OCI-M1 (cell line): ENCODE measurements at regions not wholly inside any gene's neighbourhood (a gene's known extent, or its start where the extent isn't known, plus 50 kb on each side); places are given as distances from the start of the nearest gene placed in this dataset.
"Not testable (repeated sequence)": the region's sequence is repeated elsewhere in the genome, so short reads cannot be mapped to it uniquely, and the experiment has no call there.

Experiments used
- DNase-seq: peaks from one replicate; lab custom pipeline; 2025; lab: John Stamatoyannopoulos, UW

DNA sequence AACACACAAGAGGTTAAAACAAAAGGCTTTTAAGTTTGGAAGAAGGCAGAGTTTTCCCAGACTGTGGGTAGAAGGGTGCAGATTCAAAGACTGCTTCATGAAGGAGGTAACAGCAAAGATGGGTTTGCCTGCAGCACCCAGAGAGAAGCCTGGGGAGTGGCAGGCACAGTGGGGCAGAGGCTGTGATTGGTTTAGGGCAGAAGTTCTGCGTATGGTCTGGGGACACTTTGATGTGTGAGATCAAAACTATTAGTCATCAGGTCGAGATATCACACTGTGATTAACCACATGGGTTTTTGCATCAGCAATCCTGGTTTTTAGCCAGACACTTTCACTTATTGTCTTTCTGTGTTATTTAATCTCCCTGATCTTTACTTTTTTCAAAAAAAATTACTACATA is 188.8 kb upstream of the GLRA1 start:
- no peak for DNase-seq

DNA sequence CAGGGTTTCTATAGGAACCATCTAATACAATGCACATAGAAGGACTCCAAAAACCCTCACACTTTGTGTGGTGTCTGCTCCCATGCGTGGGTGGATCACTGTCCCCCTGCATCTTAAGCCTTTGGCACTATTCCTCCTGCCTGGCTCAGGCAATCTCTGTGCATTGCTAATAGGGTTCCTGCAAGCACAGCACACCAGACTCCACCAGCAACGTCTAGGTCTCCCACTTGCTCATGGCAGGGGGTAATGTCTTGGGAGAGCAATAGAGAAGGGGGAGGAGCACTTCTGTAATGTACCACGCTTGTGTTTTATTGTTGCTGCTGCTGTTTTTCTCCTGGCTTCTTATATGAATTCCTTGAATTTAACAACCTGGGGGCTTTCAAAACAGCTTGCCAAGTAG is 182.6 kb upstream of the GLRA1 start:
- no peak for DNase-seq

DNA sequence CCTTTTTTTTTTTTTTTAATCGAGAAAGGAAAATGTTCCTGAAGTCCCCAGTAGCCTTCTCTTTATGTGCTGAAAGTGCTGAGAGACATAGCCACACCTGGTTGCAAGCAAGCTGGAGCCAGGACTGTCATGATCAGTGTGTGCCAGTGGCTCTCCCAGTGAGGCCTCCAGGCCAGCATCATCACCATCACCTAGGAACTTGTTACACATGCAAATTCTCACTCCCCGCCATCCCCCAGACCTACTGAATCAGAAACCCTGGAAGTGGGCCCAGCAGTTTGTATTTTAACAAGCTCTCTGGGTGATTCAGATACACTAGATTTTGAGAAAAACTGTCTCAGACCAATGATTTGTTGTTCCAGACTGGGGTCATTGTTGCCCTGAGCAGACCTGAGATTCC is 181.9 kb upstream of the GLRA1 start:
- no peak for DNase-seq

- DNase-seq: no peak
Measured at GRCh38 chr5:152105085-152105484, 180.4 kb upstream of the GLRA1 start.

DNA sequence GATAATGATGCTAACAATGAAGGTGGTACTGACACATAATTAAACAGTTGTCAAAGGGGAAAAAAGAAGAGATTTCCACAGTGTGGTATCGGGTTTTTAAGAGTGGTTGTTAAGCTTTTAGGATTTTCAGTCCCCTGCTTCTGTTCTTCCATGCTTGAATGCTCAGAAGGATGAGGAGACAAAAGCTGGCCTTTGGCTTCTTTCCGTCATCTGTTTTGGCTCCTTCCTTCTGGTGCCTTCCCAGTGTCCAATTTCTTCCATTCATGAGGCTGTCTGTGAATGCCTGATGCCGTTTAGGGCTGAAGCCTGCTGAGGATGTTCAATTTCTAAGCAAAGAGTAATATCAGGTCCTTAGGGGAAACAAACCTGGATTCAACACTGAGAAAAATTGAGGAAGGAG is 179.6 kb upstream of the GLRA1 start:
- no peak for DNase-seq

DNA sequence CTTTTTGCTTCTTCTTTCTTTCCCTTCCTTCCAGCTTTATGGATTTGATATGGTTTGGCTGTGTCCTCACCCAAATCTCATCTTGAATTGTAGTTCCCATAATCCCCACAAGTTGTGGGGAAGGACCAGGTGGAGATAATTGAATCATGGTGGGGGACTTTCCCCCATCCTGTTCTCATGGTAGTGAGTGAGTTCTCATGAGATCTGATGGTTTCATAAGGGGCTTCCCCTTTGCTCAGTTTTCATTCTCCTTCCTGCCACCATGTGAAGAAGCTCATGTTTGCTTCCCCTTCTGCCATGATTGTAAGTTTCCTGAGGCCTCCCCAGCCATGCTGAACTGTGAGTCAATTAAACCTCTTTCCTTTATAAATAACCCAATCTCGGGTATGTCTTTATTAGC is 178.3 kb upstream of the GLRA1 start:
- DNase-seq: not testable (repeated sequence)

GRCh38 chr5:152102057-152102456 is 177.4 kb upstream of the GLRA1 start:
- no peak for DNase-seq

DNA sequence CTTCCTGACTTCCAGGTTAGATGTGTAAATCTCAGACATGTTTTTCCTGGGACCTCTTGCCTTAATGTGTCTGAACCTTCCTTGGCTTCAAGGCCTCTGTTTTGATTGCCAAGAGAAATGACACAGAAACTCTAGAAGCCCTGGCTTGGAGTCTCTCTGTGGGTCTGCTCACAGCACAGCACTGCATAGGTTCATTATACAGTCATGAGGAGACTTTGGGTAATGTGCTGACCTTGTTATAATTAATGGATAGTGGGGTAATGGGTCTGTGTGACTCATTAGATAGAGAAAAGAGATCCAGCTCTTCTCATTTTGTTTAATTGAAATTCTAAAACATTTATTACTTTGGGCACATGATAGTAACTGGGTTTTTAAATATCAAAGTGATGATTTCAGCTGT is 175.8 kb upstream of the GLRA1 start:
- no peak for DNase-seq

DNA sequence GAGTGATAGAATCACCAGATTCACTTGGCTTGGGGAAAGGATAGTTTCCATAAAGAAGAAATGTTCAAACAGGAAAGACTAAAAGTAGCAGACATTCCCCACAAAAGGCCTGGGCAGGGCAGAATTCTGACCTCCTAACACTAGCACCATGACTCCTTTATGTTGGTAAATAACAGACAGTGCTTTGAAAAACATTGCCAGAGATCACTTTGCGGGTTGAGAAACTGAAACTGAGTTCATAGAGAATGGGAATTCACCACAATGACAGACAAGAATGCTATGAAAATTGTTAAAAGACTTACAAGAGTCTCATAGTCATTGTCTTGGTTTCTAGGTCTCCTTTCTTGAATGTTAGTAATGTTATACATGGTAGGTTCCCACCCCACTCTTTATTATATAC is 172.5 kb upstream of the GLRA1 start:
- peak; percentile 12 for DNase-seq

DNA sequence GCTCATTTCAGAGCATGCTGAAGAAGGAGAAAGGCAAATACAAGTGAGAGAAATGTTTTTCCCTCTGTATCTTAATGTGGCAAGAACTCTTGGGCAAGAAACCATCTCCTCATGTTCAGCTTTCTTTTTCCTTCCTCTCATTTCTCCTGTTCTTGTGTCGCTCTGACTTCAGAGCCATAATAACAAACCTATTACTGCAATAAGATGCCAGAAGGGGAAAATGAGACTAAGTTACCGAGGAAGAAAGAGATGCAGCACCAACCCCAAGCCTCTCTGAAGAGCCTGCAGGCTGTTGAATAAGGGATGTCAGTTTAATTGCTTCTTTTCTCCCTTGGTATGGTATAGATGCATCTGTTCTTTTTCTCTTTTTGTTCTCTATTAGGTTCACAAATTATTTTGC is 170.1 kb upstream of the GLRA1 start:
- DNase-seq: no peak

DNA sequence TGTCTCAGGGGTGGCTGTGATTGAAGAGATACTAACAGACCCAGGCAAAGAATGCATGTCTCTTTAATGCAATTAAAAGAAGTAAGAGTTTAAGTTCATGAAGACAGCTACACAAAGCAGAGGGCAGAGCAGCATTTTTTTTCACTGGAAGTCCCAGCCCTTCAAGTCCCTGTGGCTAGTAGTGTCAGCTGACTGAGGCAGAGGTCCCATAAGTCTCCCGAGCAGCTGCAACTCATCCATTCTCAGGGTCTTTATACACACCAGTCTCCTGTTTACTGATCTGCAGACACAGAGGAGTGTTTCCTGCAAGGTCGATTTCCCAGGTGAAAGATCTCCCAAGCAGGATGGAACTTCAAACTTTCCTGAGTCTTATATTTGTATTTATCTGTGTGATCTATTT is 169.4 kb upstream of the GLRA1 start:
- DNase-seq: no peak

- no peak for DNase-seq
Measured at GRCh38 chr5:152092580-152092979, 167.9 kb upstream of the GLRA1 start.

DNA sequence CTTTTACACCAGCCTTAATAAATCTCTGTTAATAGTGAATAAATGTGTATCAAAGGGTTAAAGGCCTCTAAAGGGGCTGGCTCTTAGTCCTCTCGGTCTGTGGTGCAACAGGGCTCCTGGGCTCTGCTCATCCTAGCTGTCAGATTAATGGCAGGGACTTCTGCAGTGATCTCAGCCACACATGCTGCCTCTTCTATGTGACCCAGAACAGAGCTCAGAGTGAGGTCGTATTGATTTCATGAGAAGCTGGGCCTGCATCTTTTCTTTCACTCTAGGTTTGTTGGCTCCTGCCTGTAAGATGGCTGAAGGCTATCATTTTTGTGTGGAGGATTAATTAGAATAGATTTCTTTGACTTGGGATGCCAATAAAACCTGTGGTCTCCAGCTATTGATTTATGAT is 165.0 kb upstream of the GLRA1 start:
- DNase-seq: no peak

DNA sequence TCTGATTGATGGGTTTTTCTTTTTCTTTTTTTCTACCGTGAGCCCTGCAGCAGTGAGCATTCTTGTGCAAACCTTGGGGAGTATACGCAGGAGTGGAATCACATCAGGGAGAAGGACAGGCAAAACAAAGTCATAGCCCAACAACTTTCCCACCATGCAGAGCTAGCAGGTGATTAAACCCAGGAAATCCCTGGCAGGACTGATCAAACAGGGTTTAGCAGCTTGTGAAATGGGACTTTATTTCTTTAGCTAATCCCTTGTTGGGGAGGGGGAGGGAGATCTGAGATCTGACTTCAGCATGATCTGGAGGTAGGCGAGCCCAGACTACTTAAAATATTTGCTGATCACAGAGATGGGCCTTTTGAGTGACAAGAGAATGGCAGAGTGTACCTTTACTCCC is 162.0 kb upstream of the GLRA1 start:
- DNase-seq: no peak

DNA sequence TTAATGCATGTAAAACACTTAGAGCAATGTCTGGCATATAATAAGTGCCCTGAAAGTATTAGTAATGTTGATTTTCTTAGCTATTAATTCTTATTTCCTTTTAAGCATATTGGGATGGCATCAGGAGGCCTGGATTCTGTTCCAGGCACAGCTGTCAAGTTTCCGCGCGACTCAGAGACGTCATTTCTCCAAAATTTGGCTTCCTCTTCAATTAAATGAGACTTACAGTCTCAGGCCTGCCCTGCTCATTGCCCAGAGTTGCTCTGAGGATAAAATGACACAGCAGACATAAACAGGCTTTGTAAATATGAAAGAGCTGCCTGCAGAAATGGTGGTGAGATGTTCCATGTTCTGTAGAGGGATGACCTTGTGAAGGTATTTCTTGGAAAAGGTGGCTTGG is 159.8 kb upstream of the GLRA1 start:
- no peak for DNase-seq

GRCh38 chr5:152083231-152083630 is 158.6 kb upstream of the GLRA1 start:
- no peak for DNase-seq

DNA sequence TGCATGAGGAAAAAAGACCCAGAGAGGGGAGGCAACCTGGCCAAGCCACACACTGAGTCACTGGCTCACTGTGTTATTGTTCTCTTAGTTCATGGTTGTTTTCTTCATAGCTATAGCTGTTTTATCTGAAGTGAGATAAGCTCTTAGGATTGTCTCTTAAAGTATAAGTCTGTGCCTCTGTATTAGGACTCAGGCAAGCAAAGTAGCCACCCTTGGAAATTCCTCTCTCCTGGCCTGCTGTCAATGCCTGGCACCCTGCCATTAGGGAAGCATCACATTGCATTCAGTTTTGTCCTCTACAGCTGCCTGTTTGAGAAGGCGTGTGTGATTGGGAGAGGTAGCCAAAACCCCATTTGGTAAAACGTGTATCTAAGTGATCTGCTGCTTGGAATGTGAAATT is 147.4 kb upstream of the GLRA1 start:
- DNase-seq: no peak

DNA sequence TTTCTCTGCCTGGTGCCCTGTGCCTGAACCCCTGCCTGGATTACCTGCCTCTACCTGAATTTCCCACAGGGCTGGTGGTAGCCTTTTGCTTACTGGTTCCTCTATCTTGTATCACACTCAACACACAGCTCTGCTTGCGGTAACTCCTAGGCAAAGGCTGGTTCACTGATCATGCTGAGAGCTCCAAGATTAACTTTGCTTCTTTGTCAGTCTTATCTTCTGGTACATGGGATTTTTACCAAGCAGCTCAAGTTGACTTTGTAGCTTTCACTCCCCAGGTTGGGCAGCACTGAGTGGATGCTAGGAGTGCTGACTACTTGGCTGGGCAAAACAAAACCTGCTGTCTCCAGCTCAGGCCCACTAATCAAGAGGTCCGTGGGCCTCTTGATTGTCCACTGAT is 145.9 kb upstream of the GLRA1 start:
- DNase-seq: no peak

GRCh38 chr5:152066784-152067183 is 142.1 kb upstream of the GLRA1 start:
- no peak for DNase-seq

DNA sequence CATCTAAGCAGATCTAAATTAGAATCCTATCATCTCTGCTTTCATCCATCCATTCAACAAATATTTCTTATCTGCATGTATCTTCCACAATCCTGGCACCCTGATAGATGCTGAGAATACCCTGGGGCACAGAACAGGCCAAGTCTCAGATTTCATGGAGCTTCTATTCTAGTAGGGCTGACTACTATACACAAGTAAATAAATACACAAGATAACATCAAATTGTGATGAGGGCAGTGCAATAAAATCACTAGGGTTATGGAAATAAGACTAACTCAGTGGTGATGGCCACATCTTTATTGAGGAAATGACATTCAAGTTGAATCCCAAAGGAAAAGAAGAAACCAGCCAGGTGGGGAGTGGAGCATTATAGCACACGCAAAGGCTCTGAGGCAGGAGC is 138.4 kb upstream of the GLRA1 start:
- no peak for DNase-seq

DNA sequence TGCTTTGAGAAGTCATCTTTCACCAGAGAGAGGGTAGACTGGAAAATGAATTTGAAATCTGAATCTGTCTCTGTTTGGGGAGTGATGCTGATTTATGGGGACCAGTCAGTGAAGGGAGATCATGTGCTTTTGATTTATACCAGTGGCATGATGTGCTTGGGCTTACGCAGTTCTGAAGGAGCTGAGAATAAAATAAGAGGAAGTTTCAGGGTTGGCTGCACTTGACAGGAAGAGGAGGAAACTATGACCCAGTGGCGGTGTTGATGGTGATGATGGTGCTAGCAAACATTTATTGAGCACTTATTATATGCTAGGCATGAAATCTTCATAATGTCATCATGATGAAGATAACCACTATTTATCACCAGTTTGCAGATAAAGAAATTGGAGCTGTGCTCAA is 136.4 kb upstream of the GLRA1 start:
- DNase-seq: no peak

DNA sequence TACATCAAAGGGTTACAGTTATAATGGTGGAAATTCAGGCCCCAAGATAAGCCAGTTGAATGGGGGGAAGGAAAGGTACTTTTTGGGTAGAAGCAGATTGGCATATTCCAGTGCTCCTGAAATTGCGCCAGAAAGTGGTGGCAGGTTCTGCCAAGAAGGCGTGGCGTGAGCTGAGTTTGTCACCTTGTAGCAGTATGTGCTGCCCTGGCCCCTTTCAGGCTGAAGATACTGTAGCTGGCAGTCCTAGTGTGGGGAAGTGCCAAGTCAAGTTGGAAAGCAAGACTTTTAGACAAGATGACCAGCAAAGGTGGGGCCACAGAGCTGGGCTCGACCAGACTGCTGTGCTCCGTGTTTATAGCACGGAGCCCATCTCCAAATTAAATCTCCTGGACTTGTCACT is 133.6 kb upstream of the GLRA1 start:
- DNase-seq: no peak

DNA sequence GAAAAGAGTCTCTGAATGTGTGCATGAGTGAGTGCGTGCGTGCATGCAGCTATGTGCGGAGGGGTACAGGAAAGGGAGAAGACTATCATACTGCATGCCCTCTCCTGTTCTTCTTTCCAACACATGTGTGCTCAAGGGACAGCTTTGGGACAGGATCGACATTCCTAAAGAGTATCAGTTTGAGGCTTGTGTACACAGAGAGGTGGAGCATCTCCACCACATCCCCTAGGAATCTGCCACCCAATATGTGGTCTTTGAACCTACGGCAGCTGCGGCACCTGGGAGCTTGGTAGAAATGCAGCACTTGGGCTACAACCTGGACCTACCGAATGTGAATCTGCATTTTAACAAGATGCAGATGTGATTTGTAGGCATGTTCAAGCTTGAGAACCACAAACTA is 132.3 kb upstream of the GLRA1 start:
- DNase-seq: no peak

DNA sequence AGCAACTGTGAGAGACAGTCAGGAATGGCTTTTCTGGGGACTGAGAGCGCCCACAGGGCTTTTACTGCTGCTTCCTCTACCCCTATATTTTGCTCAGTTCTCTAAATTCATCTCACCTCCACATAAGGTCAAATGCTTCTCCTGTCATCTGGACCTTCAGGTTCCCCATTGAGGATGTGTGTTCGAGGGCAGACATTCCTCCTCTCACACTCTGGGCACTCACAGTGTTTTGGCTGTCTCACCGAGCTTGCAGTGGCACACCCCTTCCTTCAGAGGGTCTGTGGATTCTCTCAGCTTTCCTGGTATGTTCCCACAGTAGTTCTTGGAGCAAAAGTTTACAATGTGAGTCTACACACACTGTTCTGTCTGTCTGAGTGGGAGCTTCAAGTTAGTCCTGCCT is 127.8 kb upstream of the GLRA1 start:
- no peak for DNase-seq
